Lower leg skin (tissue), 4 donors: ENCODE measurements at regions not wholly inside any gene's neighbourhood (a gene's known extent, or its start where the extent isn't known, plus 50 kb on each side); places are given as distances from the start of the nearest gene placed in this dataset.

Experiments used
- DNase-seq, 2 donors: peaks; one replicate each; pipeline ENCODE4 v3.0.0-alpha.2; 2019; ENCODE audit warnings: low spot score in 2 of 2
- H3K4me3 ChIP-seq: fragments of 200-600 bp; sonication (generic); 2 replicates; pipeline ENCODE4 v1.5.1; 2017; ENCODE audit warnings: mild to moderate bottlenecking, low read depth; ENCODE audit not compliant: poor library complexity, severe bottlenecking
- CTCF ChIP-seq, 3 donors: fragments of 450-650 bp; IDR thresholded peaks; one replicate each; pipeline ENCODE4 v1.5.1; 2016; ENCODE audit warnings: antibody characterized with exemption in 3 of 3, mild to moderate bottlenecking in 3 of 3, moderate library complexity in 2 of 3
- POLR2A ChIP-seq, 2 donors: fragments of 450-650 bp; IDR thresholded peaks; one replicate each; pipeline ENCODE4 v1.6.1; 2016 to 2017; ENCODE audit warnings: antibody characterized with exemption in 2 of 2, mild to moderate bottlenecking in 1 of 2, moderate library complexity in 1 of 2
- WGBS, 2 donors: methylation state at CpG; one replicate each; pipeline ENCODE4 v1.1.5; 2018; 5-methylcytosine and 5-hydroxymethylcytosine counted together
- intact Hi-C: fragments of 100-400 bp; cut with DNase I; formaldehyde crosslinking; loops from one replicate; pipeline ENCODE4 v1.15.0; 2023; ENCODE audit warnings: low total_unique reads

DNA sequence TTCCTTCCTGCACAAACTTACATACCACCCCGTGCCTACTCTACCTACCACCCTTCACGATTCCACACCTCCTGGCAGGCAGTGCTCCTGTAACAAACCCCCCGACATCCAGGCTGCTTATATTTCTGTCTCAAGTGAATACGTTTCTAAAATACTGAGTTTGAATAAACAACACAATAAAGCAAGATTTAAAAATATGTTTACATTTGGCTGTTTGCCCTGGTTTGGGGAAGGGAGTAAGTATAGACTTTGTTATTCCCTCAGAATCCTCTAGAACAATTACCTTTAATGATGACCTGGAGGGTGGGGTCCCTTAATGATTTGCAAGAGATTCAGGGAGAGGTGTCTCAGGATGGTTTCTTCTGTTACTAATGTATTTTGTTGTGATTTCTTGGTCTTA is 402.6 kb upstream of the TBL1XR1 start:
- intact Hi-C loops = no loop called here

GRCh38 chr3:177600411-177600810 is 403.1 kb upstream of the TBL1XR1 start:
- TF ChIP-seq CTCF (IDR thresholded peaks at IDR 0.05) = no peak
- TF ChIP-seq POLR2A (IDR thresholded peaks at IDR 0.05) = no peak
- 94 to 97% methylated on average over 2 of the region's 2 CpGs for WGBS, 2 donors
- H3K4me3 ChIP-seq = no peak overlapping the region
- DNase-seq = no peak
- intact Hi-C loops = no loop called here

More for the DNA sequence above, 402.6 kb upstream of the TBL1XR1 start:
- 86 to 91% methylated on average over 4 of the region's 4 CpGs for WGBS, 2 donors
- TF ChIP-seq POLR2A (IDR thresholded peaks at IDR 0.05) (no peak), CTCF (IDR thresholded peaks at IDR 0.05) (no peak)
- DNase-seq = no peak
- H3K4me3 ChIP-seq = no peak overlapping the region

GRCh38 chr3:177601152-177601551 is 403.9 kb upstream of the TBL1XR1 start:
- DNase-seq = no peak
- TF ChIP-seq CTCF (IDR thresholded peaks at IDR 0.05) = no peak
- TF ChIP-seq POLR2A (IDR thresholded peaks at IDR 0.05) = no peak
- intact Hi-C loops = no loop called here
- H3K4me3 ChIP-seq = no peak overlapping the region

- TF ChIP-seq CTCF (IDR thresholded peaks at IDR 0.05) = no peak
- TF ChIP-seq POLR2A (IDR thresholded peaks at IDR 0.05) = no peak
- WGBS, 2 donors = 36 to 40% methylated on average over 2 of the region's 2 CpGs
- no peak for DNase-seq
- H3K4me3 ChIP-seq = no peak overlapping the region
- intact Hi-C loops = no loop called here
Observed at GRCh38 chr3:177602601-177603147, 405.4 kb upstream of the TBL1XR1 start.

DNA sequence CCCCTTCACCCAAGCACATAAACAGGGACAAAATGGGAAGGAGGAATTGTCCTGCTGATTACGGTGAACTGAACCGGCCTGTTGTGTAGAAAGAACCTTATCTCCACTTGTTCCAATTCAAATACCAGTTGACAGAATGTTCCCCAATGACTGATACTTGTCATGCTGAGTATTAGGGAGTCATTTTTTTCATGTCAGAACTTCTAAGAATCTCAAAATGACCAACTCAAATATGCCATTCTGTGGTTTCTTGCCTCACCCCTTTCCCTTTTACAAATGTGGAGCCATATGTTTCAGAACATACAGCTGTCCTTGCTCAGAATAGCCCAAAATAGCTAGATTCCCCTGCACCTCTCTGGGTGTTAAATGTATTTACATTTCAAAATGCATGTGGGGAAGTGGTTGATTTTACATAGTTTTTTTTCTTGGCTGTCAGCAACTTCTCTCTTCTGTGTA is 405.9 kb upstream of the TBL1XR1 start:
- intact Hi-C loops = no loop called here
- DNase-seq = no peak
- no peak overlapping the region for H3K4me3 ChIP-seq
- TF ChIP-seq POLR2A (IDR thresholded peaks at IDR 0.05) (no peak), CTCF (IDR thresholded peaks at IDR 0.05) (no peak)
- WGBS, 2 donors = 50% methylated on average over 2 of the region's 2 CpGs

GRCh38 chr3:177604181-177604580 is 406.9 kb upstream of the TBL1XR1 start:
- no peak overlapping the region for H3K4me3 ChIP-seq
- 96 to 97% methylated on average over 7 of the region's 7 CpGs for WGBS, 2 donors
- no peak for DNase-seq
- intact Hi-C loops = no loop called here
- TF ChIP-seq POLR2A (IDR thresholded peaks at IDR 0.05) (no peak), CTCF (IDR thresholded peaks at IDR 0.05) (no peak)
